DMS79 (cell line): ENCODE measurements at regions not wholly inside any gene's neighbourhood (a gene's known extent, or its start where the extent isn't known, plus 50 kb on each side); places are given as distances from the start of the nearest gene placed in this dataset.
A peak's percentile ranks its signal among the peaks of the same experiment; 100 is the strongest.
"Not testable (repeated sequence)": the region's sequence is repeated elsewhere in the genome, so short reads cannot be mapped to it uniquely, and the experiment has no call there.

Experiments used
- DNase-seq: peaks from one replicate; lab custom pipeline; 2025; lab: John Stamatoyannopoulos, UW

GRCh38 chrX:151042842-151043241 lies 59.7 kb downstream of the HMGB3 start:
- DNase-seq: no peak

GRCh38 chrX:151066373-151066772 lies 83.2 kb downstream of the HMGB3 start:
- DNase-seq: not testable (repeated sequence)

- DNase-seq: no peak
Measured at GRCh38 chrX:151073767-151074166, 90.6 kb downstream of the HMGB3 start.

- DNase-seq: no peak
Measured at GRCh38 chrX:151081016-151081415, 95.4 kb upstream of the GPR50 start.

GRCh38 chrX:151082077-151082948 lies 94.1 kb upstream of the GPR50 start:
- peak; percentile 2 for DNase-seq

GRCh38 chrX:151084454-151084853 lies 91.9 kb upstream of the GPR50 start:
- DNase-seq: no peak

- no peak for DNase-seq
Measured at GRCh38 chrX:151085207-151085606, 91.2 kb upstream of the GPR50 start.

GRCh38 chrX:151088221-151088620 lies 88.2 kb upstream of the GPR50 start:
- DNase-seq: no peak

GRCh38 chrX:151099001-151099400 lies 77.4 kb upstream of the GPR50 start:
- no peak for DNase-seq

- DNase-seq: no peak
Measured at GRCh38 chrX:151100799-151101198, 75.6 kb upstream of the GPR50 start.

- not testable (repeated sequence) for DNase-seq
Measured at GRCh38 chrX:151113200-151113599, 63.2 kb upstream of the GPR50 start.
